Left ventricle myocardium inferior (tissue), 1 donor: ENCODE measurements at regions not wholly inside any gene's neighbourhood (a gene's known extent, or its start where the extent isn't known, plus 50 kb on each side); places are given as distances from the start of the nearest gene placed in this dataset.

Experiments used
- DNase-seq: peaks from one replicate; pipeline ENCODE4 v3.0.0-alpha.2; 2020
- H3K27ac ChIP-seq: fragments of 200-600 bp; replicated peaks from 2 replicates; pipeline ENCODE4 v1.8.0; 2021
- H3K27me3 ChIP-seq: fragments of 200-600 bp; 2 replicates; pipeline ENCODE4 v1.8.0; 2021; ENCODE audit warnings: low read depth
- H3K36me3 ChIP-seq: fragments of 200-600 bp; 2 replicates; pipeline ENCODE4 v1.8.0; 2021
- H3K4me1 ChIP-seq: fragments of 200-600 bp; 2 replicates; pipeline ENCODE4 v1.8.0; 2021
- H3K4me3 ChIP-seq: fragments of 200-600 bp; 2 replicates; pipeline ENCODE4 v1.8.0; 2021; ENCODE audit warnings: mild to moderate bottlenecking, moderate library complexity
- H3K9me3 ChIP-seq: fragments of 200-600 bp; replicated peaks from 2 replicates; pipeline ENCODE4 v1.8.0; 2021
- intact Hi-C: fragments of 100-400 bp; cut with micrococcal nuclease; formaldehyde crosslinking; loops from one replicate; pipeline ENCODE4 v1.11.0; 2022
- TF ChIP-seq, protein P1 (sequence below): fragments of 200-600 bp; IDR thresholded peaks from 2 replicates; pipeline ENCODE4 v1.8.0; 2021; ENCODE audit warnings: antibody characterized with exemption, mild to moderate bottlenecking, borderline replicate concordance
- donor health status: DM: no; HTN: yes; CAD: no; lungs with severe emphysema.

GRCh38 chr2:61704364-61704763, 149.5 kb downstream of the FAM161A start:
- Histone ChIP-seq H3K4me3 (no peak overlapping the region), H3K9me3 (no peaks in the 10 kb centered on the region), H3K36me3 (no peaks in the 10 kb centered on the region), H3K4me1 (peaks cover 5% of the 10 kb centered on the region), H3K27me3 (no peaks in the 10 kb centered on the region), H3K27ac (no peak overlapping the region)
- intact Hi-C loops: no loop called here
- no peak for DNase-seq
- TF ChIP-seq, protein P1, sequence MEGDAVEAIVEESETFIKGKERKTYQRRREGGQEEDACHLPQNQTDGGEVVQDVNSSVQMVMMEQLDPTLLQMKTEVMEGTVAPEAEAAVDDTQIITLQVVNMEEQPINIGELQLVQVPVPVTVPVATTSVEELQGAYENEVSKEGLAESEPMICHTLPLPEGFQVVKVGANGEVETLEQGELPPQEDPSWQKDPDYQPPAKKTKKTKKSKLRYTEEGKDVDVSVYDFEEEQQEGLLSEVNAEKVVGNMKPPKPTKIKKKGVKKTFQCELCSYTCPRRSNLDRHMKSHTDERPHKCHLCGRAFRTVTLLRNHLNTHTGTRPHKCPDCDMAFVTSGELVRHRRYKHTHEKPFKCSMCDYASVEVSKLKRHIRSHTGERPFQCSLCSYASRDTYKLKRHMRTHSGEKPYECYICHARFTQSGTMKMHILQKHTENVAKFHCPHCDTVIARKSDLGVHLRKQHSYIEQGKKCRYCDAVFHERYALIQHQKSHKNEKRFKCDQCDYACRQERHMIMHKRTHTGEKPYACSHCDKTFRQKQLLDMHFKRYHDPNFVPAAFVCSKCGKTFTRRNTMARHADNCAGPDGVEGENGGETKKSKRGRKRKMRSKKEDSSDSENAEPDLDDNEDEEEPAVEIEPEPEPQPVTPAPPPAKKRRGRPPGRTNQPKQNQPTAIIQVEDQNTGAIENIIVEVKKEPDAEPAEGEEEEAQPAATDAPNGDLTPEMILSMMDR: no peak

DNA sequence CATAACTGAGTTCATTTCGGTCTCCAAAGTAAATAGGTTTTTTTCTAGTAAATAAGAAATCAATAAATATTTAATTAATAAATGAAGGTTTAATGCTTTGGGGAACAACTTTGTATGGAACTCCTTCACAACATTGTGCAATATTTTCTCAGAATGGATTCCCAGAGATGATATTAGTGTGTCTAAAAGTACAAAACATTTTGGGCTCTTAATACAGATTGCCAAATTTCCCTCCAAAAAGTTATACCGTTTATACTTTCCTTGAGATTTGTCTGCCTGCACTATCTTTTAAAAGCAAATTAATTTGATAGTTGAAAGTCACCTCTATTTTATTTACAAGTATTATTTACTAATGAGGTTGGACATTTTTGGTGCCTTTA, 151.8 kb downstream of the FAM161A start:
- Histone ChIP-seq H3K4me1 (no peaks in the 10 kb centered on the region), H3K36me3 (no peaks in the 10 kb centered on the region), H3K27me3 (no peaks in the 10 kb centered on the region), H3K9me3 (no peaks in the 10 kb centered on the region), H3K4me3 (no peak overlapping the region), H3K27ac (no peak overlapping the region)
- TF ChIP-seq, protein P1: no peak
- intact Hi-C loops: no loop called here
- no peak for DNase-seq

DNA sequence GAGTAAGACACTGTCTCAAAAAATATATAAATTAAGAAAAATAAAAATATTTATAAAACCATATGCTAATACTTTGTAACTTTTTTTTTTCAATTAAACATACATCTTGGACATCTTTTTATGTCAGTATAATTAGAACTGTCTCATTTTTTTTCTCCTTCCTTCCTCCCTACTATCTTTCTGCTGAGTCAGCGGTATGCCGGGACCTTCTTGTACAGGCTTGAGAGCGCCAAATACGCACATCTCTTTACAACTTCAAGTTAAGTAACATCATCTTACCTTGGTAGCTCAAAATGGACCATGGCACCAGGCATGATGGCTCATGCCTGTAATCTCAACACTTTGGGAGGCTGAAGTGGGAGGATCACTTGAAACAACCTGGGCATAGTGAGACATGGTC, 153.4 kb downstream of the FAM161A start:
- H3K4me3 ChIP-seq: no peak overlapping the region
- no peak for DNase-seq
- H3K27me3 ChIP-seq: no peaks in the 10 kb centered on the region
- H3K36me3 ChIP-seq: no peaks in the 10 kb centered on the region
- no peak overlapping the region for H3K27ac ChIP-seq
- H3K4me1 ChIP-seq: peaks cover 1% of the 10 kb centered on the region
- no peaks in the 10 kb centered on the region for H3K9me3 ChIP-seq
- TF ChIP-seq, protein P1: no peak
- intact Hi-C loops: no loop called here

DNA sequence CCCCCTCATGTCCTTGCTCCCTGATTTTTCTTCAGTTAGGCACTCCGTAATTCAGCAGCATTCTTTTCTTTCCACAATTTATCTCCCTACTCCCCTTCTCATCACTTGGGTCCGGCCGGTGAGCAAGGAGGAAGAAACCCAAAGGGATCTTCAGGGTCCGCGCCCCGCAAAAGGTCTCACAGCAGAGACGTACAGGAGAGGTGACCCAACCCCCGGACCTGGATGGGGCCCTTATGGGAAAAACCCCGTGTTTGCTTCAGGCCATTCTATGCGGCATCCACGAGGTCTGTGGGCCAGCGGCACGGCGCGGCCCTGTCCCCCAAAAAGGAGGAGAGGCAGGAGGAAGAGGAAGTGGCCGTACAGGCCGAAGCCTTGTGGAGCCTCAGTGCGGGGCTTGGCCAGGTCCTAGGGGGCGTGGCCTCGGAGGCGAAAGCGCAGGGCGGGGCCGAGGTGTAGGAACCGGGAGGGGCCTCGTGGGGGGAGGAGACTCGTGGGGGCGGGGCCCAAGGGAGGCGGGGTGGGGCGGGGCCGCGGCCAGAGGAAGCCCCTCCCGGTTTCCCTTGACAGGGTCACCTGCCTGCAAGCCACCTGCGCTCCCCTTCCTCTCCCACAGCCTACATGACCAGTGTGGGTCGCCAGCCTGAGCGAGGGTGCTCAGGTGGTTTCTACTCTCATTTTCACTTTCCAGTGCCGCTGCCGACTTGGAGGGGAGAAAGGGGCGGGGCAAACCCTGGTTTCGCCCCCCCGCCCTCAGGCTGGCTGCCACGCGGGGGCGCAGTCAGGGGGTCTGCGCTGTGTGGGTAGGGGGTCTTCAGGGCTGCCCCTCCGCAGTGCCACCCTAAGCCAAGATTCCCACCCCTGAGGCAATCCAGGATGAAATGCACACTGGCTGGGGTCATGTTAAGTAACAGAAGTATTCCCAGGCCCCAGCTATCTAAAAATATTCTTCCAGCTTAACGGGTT, 156.4 kb upstream of the XPO1 start:
- peak overlapping the region; percentile 88 for H3K27ac ChIP-seq
- no peaks in the 10 kb centered on the region for H3K9me3 ChIP-seq
- H3K36me3 ChIP-seq: no peaks in the 10 kb centered on the region
- intact Hi-C loops: no loop called here
- H3K27me3 ChIP-seq: no peaks in the 10 kb centered on the region
- peaks cover 17% of the 10 kb centered on the region for H3K4me1 ChIP-seq
- H3K4me3 ChIP-seq: peak overlapping the region; percentile 76
- TF ChIP-seq, protein P1: peak; percentile 62
- DNase-seq: peak; percentile 95

DNA sequence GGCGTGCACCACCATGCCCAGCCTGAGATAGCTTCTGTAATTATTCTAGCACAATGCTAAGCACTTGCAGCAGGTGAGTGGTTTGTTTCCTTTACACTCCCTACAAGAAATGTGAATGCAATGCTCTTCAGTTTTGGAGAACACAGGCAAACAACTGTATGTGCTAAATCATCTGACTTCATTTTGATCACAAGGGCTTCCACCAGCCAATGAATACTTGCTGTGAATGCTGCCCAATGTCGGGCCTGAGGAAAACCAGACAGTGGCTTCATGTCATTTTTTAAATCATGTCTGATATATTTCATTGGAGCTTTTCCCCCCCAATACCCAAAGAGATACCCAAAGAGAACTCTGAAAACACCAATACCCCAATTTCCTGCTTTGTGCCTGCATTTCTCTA, 155.6 kb upstream of the XPO1 start:
- peak overlapping the region; percentile 88 for H3K27ac ChIP-seq
- DNase-seq: no peak
- no peaks in the 10 kb centered on the region for H3K9me3 ChIP-seq
- peaks cover 17% of the 10 kb centered on the region for H3K4me1 ChIP-seq
- intact Hi-C loops: no loop called here
- peak overlapping the region; percentile 76 for H3K4me3 ChIP-seq
- no peaks in the 10 kb centered on the region for H3K36me3 ChIP-seq
- H3K27me3 ChIP-seq: no peaks in the 10 kb centered on the region
- TF ChIP-seq, protein P1: no peak
